GM12872 (cell line): ENCODE measurements at regions not wholly inside any gene's neighbourhood (a gene's known extent, or its start where the extent isn't known, plus 50 kb on each side); places are given as distances from the start of the nearest gene placed in this dataset.

Experiments used
- TF ChIP-seq, protein P1 (sequence below): IDR thresholded peaks from 3 replicates; pipeline ENCODE4 v1.5.1; 2011; ENCODE audit warnings: low read depth, mild to moderate bottlenecking, low read length, moderate library complexity; ENCODE audit not compliant: insufficient read depth

DNA sequence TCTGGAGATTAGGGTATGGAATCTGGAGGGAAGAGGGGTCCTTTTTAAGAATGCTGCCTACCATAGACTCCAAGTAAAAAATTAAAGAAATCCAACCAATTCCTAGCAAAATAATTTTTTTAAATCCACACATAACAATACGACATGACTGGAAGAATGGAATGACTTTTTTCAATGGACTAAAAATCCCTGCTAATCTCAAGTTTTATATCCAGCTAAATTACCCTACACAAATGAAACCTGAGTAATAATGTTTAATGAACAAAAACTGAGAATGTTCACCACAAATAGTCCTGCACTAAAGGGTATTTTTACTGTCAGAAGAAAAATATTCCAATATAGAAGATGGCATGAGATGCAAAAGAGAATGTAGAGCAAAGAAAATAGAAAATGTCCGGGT is 220.3 kb upstream of the AGTR1 start:
- TF ChIP-seq, protein P1, sequence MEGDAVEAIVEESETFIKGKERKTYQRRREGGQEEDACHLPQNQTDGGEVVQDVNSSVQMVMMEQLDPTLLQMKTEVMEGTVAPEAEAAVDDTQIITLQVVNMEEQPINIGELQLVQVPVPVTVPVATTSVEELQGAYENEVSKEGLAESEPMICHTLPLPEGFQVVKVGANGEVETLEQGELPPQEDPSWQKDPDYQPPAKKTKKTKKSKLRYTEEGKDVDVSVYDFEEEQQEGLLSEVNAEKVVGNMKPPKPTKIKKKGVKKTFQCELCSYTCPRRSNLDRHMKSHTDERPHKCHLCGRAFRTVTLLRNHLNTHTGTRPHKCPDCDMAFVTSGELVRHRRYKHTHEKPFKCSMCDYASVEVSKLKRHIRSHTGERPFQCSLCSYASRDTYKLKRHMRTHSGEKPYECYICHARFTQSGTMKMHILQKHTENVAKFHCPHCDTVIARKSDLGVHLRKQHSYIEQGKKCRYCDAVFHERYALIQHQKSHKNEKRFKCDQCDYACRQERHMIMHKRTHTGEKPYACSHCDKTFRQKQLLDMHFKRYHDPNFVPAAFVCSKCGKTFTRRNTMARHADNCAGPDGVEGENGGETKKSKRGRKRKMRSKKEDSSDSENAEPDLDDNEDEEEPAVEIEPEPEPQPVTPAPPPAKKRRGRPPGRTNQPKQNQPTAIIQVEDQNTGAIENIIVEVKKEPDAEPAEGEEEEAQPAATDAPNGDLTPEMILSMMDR = no peak

DNA sequence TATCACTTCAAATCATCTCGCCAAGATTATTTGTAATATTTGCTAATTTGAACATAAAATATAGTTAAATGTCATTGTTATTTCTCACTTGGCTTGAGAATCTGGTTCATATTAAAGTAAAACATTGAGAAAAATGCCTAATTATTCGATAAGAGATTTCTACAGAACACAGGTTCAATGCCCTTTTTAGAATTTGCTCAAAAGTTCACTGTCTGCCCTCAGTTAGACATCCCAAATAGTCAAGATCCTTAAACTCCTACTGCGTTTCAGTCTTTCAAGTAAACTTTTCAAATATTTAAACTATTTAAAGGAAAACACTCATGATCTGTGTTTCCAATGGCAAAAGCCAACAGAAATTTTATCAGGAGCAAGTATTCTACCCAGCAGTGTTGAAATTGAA is 204.1 kb upstream of the AGTR1 start:
- TF ChIP-seq, protein P1 = no peak

DNA sequence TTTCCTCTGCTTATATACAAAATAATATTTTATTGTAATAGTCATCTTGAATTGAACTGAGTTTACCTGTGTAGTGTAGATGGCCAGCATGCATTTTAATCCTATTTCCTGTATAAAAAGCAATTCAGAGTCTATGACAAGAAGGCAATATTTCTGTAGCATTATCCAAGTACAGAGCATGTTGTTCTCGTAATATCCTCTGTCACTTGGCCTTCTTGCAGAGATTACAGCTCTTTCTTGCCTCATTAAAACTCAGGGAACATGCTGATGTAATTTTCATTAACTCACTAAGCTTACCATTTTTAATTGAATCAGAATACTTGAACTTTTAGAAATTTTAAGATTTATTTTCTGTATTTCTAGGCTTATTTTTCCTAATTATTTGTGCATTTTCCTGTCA is 203.3 kb upstream of the AGTR1 start:
- TF ChIP-seq, protein P1 = no peak

DNA sequence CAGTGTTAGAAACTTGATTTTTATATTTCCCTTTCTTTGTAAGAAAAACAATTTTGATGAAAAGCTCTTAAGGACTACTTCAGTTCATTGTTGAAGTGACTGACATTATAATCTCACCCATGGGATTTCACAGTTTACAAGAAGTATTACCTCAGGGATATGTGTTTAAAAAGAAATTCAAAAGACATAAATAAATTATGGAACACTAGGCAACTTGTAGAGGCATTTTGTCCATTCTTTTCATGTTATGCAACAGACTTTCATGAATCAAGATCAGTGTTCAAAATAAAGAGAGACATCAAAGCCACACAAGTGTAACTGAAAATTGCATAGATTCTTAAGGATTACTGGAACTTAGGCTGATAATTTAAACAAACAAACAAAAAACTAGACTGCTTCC is 196.8 kb upstream of the AGTR1 start:
- TF ChIP-seq, protein P1 = no peak

DNA sequence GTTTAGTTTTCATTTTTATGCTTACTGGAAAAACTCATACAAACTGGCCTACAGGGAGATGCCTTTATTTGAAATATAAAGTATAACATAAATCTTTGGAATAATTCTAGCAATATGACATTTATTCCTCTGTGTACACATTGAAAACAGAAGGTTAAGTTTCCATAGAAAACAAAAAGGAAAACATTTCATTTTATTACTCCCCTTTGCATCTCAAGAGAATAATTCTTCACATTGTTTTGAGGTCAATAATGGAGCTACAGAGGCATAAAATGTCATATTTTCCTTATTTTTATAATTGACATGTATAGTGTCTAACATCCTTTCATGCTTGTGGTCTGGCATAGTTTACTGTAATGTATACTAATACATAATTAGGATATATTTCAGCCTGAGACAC is 187.6 kb upstream of the AGTR1 start:
- TF ChIP-seq, protein P1 = no peak

DNA sequence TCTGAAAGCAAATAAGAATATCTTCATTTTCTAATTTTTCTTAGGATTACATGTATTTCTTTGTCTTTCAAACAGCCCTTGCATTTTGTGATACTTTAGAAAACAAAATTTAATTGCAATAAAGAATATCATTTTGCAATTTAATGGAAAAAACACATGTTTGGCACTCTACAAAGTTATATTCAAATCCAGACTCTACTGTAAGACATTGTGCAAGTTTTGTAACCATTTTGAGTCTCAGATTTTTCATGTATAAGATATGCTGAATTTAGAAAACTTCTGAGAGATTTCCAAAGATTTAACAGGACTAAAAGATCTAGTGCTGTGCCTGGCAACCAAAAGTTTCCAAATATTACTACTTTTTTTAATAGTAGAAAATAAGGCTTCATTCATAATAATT is 187.1 kb upstream of the AGTR1 start:
- TF ChIP-seq, protein P1 = no peak

DNA sequence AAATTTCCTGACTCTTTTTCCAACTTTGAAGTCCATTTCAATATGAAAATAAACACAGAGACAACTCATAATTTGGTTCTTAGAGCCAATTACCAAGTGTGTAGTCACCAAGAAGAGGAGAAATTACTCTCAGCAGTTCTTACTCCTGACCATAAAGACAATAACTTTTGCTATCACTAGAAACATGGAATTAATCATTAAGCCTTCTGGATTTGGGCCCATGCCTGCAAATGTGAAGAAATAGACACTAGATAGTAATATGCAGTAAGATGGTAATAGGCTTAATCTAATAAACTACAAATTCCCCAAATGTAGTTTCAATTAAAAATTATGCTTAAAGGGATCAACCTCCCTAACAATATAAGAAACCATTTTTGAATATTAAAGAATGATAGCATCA is 185.1 kb upstream of the AGTR1 start:
- TF ChIP-seq, protein P1 = no peak

DNA sequence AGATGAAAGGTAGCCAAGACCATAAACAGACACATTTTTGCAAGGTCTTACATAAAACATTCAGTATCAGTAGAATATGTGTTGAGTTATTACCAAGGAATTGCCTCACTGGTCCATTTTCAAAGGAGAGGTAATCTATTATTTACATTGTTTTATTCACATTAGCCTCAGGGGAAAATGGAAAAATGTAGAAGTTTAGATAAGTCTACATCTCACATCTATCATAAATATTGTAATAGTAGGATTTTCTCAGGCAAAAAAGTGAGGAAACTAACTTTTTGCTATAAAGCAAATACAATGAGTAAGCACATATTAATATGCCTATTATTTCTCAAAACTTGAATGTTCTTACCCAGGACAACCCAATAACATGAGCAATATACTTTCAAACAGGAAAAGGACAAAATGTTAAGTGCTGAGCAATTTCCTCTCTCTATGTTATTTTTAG is 184.6 kb upstream of the AGTR1 start:
- TF ChIP-seq, protein P1 = no peak
